Hypothalamus (tissue), 51 donors: ENCODE measurements at regions not wholly inside any gene's neighbourhood (a gene's known extent, or its start where the extent isn't known, plus 50 kb on each side); places are given as distances from the start of the nearest gene placed in this dataset.
A peak's percentile ranks its signal among the peaks of the same experiment; 100 is the strongest.

Experiments used
- DNase-seq, 51 donors: peaks; one replicate each; lab custom pipeline; 2025; lab: John Stamatoyannopoulos, UW

DNA sequence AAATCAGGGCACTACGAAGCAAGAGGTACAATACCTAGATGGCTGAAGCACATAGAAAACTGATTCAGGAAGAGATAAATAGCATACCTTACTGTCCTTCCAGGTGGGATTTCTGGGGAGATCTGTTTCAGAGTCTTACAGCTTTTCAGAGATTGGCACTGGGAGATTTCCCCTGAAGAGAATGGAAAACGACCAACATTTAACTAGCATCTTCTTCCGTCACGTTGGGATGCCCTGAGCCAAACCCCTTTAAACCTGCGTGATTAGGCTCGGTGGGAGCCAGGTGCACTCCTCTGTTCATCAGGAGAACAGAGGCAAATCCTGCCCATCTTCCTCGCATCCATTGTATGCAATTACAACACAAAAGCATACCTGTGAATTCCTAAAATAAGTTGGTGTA is 614.5 kb downstream of the HDGFL1 start:
- no peak for DNase-seq

DNA sequence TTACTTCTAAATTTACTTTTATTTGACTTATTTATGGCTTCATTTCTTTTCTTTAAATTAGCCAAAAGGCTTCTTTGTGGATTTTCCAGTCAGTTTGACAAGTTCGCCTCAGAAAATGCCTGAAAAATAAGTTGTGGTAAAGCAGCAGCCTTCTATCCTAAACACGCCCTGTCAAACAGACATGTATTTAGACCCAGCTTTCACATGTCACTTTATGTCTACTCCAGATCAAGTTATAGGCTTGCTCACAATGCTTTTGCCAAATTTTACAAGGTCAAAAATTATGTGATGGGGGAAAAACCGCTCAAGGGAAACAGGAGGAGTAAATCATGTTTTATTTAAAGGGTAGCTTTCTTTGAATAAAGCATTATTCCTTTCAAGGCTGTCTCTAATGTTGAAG is 615.0 kb downstream of the HDGFL1 start:
- DNase-seq = no peak

DNA sequence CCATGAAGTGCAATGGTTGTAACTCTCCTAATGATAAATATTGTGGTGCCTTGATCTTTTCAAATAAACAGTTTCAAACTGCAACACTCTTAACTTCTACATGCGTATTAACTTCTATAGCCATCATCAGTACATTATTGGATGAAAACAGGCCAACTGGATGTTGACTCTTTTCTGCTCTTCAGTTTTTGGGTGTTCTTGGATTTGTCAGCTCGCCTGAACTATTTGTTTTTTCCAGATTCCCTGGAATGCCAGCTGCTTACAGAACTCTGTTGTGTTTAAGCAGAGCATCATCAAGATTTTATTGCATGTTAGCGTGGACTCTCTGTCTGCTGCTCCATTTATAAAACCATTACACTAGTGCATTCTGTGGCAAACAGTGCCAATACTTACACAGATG is 626.1 kb downstream of the HDGFL1 start:
- DNase-seq = no peak

DNA sequence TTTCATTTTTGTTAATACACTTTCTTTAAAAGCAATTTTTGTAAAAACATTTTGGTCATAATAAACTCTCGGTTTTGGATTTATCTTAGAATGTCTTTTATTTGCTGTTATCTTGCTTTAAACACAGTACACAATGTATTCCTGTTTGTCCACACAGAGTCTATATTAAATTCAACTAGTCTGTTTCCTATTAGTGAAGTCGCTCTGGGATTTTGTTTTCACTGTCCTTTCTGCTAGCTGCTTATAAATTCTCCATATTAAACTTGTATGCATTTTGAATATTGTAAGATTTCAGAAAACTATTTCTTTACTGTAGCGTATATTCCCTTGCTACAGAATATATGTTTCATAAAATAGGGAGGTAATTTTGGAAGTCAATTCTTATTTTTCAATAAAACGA is 630.2 kb downstream of the HDGFL1 start:
- no peak for DNase-seq

DNA sequence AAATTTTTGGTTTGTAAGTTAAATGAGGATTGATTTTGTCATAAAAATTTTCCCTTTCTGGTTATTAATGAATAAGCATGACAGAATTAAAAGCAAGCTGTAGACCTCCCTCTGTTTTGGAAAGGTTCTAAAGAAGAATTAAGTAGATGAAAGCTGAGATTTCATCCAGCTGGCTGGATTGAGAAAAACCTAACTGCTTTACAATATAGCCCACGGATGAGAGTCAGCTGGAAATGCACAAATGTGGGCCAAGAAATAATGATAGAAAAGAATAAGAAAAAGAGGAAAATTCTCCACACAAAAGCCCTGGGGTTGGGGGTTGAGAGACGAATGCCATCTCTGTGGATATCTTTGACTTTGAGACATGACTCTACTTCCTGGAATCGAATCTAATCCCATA is 631.6 kb downstream of the HDGFL1 start:
- DNase-seq = no peak

DNA sequence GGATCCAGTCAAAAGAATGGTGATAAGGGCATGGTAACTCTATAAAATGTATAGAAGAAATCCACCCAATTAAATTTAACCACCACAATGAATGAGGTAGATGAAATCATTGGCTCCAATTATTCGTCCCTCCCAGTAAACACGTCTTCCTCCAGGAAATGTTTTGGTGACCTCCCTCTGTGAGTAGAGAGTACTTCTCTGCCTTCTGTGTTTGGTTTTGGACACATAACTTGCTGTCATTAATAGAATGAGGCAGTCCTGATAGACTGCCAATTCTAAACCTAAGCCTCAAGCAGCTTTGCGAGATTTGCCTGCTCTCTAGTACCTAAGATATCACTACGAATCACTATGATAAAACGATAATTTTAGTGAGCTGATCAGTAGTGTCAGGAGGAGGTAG is 632.8 kb downstream of the HDGFL1 start:
- no peak for DNase-seq

DNA sequence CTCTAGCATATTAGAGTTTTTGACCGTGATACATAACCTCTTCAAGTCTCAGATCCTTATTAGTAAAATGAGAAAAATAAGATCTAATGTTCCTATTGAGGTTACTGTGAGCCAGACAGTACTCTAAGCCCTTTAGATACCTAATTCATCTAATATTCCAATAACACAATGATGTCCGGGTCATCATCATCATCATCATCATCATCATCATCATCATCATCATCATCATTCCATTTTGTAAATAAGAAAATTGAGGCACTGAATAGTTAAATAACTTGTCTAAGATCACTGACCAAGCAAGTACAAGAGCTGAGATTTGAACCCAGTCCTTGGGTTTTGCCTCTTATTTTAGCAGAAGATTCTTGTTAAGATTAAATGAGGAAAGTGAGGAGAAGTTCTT is 643.0 kb downstream of the HDGFL1 start:
- no peak for DNase-seq

DNA sequence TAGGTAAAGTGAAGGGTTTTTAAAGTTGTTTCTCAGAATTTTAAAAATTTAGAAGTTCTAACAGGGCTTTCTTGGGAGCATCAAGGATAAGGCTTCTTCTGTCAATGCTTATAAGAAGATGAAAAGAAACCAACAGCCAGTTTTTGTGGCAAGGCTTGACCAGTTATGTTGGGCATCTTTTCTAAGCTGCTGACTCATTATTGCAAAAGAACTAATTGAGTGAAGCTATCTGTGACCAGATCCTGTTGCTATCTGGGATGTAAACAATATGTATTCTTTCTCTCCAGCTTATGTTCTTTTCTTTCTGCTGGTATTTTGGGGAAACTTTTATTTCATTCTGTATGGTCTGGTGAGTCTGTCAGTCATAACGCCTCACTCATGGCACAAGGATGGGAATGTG is 643.8 kb downstream of the HDGFL1 start:
- no peak for DNase-seq

DNA sequence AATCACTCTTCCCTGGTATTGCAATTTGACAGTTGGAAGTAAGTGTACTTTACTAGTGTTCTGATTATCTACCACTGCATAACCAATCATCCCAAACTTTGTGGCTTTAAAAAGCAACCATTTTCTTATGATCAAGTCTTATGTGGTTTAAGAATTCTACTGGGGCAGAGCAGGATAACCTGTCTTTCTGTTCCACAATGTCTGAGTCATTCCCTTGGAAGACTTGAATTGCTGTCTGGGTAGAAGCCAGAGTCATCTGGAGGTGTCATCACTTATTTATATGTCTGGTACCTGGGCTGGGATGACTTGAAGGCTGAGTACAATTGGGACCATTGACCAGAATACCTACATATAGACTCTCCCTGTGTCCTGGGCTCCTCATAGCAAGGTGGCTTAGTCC is 644.3 kb downstream of the HDGFL1 start:
- no peak for DNase-seq

DNA sequence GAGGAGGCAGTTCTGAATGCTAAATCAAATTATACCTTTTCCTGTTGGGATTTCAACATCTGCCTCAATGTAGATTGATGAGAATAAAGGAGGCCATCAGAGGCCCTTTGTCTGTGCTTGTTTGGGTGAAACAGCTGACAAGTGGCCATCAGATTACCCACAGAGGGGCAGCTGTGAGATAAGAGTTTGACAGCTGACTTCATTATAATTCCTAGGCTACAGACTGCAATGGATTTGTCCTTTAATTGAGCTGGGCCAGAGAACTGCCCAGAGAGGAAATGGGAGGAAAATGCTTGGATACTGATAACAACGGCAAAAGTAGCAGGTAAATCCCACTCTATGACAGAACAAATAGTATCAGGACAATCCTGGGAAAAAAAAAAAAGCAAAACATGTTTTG is 649.4 kb downstream of the HDGFL1 start:
- peak in 8 of 51 donors; percentile 1 to 21 (median 7) for DNase-seq

DNA sequence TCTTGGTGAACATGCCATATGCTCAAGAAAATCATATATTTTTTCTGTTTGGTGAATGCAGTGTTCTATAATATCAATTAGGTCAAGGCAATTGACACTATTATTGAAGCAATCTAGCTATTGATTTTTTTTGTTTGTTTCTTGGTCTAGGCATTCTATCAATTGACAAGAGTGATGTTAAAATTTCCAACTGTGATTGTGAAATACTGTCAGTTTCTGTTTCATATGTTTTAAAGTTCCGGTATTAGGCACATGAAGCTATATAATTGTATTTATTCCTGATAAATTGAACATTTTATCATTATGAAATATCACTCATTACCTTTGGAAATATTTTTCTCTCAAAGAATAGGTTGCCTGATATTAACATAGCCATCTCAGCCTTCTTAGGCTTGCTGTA is 653.4 kb downstream of the HDGFL1 start:
- no peak for DNase-seq

DNA sequence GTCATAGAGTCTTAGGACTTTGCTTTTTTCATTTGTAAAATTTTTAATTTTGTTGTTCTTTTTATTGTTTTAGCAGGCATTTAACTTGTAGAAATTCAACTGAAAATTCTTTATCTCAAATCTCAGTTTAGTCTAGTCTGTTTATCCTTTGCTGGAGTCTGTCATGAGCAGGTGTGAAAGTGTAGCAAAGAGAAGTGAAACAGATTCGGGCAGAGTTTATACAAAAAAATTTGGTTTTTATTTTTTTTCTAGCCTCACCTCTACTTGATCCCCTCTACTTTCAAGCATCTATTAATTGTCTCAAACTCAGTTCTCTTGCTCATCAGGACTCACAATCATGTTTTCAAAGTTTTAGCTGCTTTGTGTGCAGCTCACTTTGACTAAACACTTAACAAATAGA is 655.2 kb downstream of the HDGFL1 start:
- DNase-seq = no peak

DNA sequence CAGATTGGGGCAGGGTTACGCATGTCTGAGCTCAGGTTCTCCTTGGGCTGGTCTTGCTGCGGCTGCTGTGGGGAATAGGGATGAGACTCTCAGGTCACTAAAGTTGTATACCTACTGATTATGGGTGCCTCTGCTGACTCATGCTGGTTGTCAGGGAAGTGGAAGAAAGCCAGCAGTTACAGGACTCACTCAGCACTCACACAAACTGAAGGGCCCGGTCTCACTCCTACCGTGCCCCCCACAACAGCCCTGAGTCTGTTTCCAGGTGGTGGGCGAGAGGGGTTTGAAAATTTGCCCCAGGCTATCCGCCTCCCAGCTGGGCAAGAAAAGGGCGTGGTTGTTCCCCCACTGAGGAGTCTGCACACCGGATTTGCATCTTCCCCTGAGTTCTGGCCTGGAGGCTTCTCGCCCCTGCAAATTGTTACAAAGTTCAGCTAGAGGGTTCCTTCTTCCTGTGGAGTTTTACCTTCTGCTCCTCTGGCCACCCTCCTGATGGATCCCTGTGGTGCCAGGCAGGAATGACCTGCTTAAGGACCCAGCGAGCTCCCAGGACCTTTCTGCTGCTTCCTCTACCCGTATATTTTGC is 659.2 kb downstream of the HDGFL1 start:
- no peak for DNase-seq

DNA sequence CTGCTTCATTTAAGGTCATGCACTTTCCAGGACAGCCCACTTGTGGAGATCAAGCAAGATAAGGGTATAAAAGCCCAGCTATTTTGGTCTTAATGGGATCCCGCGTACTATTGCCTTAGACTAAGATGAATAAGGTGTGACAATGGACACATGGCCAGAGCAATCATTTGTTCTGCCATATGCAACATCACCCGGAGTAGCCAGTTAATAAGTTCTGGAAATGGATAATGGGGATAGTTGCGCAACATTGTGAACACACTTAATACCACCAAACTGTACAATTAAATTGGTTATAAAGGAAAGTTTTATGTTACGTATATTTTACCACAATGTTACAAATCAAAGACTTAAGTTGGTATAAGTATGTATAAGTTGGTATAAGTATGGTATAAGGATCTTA is 674.5 kb downstream of the HDGFL1 start:
- no peak for DNase-seq

DNA sequence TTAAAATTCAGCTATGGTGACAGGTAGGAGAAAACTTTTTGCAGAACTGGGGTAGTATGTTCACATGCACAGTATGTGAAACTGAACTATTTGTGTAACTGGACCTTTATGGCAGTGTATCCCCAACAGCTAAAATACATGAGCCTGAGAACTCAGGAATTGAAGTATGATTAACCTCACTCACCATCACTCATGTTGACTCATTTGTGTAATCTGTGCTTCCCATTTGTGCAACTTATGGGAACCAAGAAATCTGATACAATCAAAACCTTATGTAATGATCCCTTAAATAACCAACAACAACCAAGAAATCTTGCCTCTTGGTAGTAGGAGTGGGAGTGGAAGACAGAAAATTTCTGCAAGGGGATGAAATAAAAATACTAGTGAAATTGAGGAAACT is 674.9 kb downstream of the HDGFL1 start:
- DNase-seq = no peak

DNA sequence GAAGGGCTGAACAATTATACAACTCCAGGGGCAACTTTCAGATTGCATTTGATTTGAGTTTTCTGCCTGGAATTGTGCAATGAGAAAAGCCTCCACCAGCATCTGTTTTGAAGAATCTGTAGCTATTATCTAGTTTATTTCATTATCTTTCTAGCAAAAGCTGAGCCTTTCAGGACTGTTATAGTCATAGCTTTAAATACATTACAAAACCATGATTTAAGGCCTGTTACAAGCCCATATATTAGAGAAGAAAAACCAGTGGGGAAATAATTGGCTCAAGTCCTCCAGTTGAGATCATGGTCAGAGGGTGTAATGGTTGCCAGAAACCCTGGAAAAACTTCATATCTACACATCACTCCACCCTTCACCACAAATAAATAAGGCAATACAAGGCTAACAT is 676.2 kb downstream of the HDGFL1 start:
- no peak for DNase-seq

DNA sequence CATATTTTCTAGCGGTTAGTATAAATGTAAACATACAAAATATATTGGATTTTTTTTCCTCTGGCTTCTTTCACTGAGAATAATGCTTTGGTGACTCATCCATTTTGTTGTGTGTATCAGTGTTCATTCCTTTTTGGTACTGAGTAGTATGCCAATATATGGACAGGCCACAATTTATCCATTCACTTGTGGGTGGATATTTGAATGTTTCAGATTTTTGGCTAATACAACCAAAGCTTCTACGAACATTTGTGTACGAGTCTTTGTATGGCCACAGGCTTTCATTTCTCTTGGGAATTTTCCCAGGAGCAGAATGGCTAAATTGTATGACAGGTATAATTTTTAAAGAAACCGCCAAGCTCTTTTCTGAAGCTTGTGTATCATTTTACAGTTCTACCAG is 677.5 kb downstream of the HDGFL1 start:
- no peak for DNase-seq

DNA sequence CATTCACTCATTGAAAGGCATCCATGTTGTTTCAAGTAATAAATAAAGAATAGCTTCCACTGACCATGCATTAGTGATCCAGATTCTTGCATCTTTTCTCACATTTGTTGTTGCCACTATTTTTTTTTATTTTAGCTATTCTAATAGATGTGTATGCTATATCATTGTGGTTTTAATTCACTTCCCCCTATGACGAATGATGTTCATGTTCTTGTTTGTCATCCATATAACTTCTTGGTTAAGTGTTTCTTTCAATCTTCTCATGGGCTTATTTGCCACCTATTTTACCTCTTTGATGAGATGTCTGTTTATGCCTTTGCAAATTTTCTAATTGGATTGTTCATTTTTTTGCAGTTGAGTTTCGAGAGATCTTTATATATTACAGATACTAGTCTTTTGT is 681.2 kb downstream of the HDGFL1 start:
- DNase-seq = no peak

DNA sequence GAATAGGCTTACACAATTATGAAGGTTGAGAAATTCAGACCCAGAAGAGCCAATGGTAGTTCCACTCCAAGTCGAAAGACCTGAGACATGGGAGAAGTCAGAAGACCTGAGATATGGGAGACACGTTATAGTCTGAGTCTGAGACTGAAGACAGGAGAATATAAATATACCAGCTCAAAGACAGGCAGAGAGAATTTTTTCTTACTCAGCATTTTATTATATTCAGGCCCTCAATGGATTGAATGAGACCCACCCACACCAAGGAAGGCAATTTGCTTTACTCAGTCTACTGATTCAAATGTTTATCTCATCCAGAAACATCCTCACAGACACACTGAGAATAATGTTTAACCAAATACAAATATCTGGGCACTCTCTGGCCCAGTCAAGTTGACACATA is 693.5 kb downstream of the HDGFL1 start:
- no peak for DNase-seq

DNA sequence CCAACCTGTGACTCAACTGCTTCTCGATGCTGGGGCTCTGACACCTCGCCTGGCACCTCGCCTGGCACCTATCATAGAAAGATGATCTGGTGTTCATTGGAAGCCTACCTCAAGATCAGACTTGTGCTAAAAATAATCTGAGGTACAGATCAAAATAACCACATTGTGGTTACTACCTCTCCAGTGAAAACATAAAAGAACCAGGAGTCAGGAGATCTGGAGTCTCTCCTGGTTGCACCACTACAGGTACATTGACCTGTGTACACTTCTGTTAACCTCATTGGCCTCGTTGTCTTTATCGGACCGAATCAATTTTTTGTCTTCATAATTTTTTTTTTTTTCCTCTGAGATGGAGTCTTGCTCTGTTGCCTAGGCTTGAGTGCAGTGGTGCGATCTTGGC is 695.9 kb downstream of the HDGFL1 start:
- no peak for DNase-seq

DNA sequence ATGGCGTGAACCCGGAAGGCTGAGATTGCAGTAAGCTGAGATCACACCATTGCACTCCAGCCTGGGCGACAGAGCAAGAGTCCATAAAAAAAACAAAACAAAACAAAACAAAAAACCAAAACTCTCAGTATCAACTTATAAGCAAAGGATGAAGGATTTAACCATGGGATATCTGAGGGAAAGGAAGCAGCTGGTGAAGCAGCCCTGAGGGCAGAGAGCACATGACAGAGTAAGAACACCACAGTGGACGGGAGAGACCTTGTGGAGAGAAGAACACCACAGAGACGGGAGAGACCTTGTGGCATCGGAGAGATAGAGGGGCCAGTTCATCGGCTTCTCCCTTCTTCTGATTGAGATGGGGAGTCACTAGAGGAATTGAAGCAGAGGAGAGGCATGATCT is 697.2 kb downstream of the HDGFL1 start:
- DNase-seq = no peak

DNA sequence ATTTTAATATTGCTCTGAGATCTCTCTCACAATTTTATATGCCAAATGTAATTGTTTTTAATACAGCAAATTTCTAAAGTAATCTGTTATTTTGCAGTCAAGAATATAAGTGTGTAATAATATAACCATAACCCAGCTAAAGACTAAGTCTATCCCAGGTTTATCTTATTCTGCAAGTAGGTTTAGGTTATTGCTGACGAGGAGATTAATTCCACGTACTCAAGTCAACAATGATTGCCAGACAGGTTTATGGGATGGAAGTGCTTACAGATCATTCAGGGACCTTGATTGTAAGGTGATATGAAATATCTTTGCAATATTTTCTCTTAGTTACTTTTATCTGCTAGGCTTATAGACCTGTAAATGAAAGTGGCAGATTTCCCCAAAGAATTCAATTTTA is 698.3 kb downstream of the HDGFL1 start:
- no peak for DNase-seq

DNA sequence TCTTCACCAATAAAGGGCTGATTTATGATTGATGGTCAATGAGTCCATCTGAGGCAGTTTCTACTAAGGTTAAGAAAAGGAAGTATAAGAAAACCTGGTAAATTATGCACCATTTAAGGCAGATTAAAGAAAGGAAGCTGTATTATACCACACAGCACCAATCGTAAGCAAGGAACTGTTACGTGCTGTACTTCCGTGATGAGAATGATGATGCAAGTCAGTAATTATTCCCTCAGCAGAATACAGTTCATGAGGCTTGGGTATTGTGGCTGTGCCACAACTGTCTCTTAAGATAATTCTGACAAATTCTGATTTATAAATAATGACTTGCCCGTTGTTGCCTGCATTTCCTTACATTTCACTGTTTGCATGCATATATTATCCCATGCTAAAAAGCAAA is 699.0 kb downstream of the HDGFL1 start:
- DNase-seq = no peak

DNA sequence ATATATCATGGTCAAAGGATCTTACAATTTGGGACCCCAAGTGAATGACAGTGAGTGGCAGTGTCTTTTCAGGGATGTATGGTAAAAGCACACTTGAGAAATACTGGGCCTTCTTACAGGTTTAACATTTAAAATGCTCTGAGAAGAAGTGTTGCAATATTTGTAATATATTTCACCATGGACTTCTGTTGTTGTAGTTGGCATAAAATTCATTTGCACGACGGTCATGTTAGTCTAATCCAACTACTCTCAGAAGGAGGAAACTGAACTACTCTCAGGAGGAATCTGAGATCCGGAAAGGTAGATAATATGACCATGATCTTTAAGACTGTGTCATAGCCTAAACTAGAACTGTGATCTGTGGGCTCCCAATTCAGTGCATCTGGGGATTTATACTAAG is 700.1 kb downstream of the HDGFL1 start:
- DNase-seq = no peak
